GM10248 (cell line): ENCODE measurements at regions not wholly inside any gene's neighbourhood (a gene's known extent, or its start where the extent isn't known, plus 50 kb on each side); places are given as distances from the start of the nearest gene placed in this dataset.

Source experiments
- CTCF ChIA-PET: fragments of 300-600 bp; sonication (Branson Sonifier 250); formaldehyde crosslinking; extraction: SDS; loops from one replicate; lab custom pipeline; 2021; ENCODE audit warnings: antibody characterized with exemption; lab: Yijun Ruan, JAX
- POLR2A ChIA-PET: fragments of 350-650 bp; sonication (Branson Sonifier 250); formaldehyde crosslinking; extraction: SDS; loops from one replicate; lab custom pipeline; 2020; ENCODE audit warnings: antibody characterized with exemption; lab: Yijun Ruan, JAX
- DNase-seq: peaks from one replicate; pipeline ENCODE4 v3.0.0; 2012; ENCODE audit errors: extremely low spot score
- CTCF ChIP-seq: IDR thresholded peaks from 2 replicates; pipeline ENCODE4 v1.5.1; 2012; ENCODE audit warnings: mild to moderate bottlenecking, low read depth; ENCODE audit errors: extremely low read depth, missing control alignments, control extremely low read depth

DNA sequence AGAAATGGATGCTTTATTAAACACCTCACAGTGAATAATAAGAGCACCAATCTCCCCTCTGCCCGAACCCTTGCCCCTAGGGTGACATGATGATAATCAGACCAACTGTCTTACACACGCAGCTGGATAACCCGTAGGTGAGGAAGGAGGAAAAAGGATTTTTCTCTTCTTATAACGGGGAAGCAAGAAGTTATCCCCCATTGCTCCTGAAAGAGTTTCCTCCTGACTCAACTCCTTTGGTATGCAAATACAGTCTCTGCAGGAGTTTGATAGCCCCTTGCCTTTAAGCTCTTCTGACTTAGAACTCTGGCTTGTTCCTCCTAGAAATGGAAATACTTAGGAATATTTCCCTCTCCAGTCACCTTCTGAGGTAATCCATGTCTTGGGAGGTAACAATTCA, 455.8 kb downstream of the TMEM135 start:
- TF ChIP-seq CTCF, result no peak
- ChIA-PET CTCF (interaction anchor here (2.0 kb wide), 1 partner anchor 14 kb away, joined by 6 read pairs; no protein-coding TSS in a partner anchor), POLR2A (no interaction called here)
- DNase-seq, result no peak

GRCh38 chr11:87491381-87491780, 453.6 kb downstream of the TMEM135 start:
- CTCF ChIA-PET, result interaction anchor here (1.1 kb wide), 1 partner anchor 71 kb away, joined by 3 read pairs; no protein-coding TSS in a partner anchor
- POLR2A ChIA-PET, result no interaction called here
- DNase-seq, result no peak
- no peak for TF ChIP-seq CTCF

DNA sequence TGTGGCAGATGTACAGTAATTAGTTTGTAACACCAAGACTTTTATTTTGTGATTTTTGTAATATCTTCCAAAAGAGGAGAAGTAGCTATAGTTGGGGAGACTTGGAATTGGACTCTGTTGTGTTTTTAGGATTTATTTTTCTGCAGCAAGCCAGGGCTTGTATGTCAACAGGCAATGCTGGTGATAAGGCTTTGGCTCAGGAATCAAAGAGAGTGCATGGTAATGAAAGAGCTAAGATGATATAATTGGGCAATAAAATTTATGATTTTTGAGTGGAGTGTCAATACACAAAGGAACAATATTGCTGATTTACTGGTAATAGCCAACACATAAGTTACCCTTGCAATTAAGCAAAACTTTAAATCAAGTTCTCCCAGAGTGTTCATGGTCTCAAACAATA, 452.9 kb downstream of the TMEM135 start:
- ChIA-PET POLR2A (no interaction called here), CTCF (interaction anchor here (0.7 to 1.1 kb wide), 3 partner anchors 20 to 71 kb away, joined by 3 read pairs; no protein-coding TSS in a partner anchor)
- no peak for TF ChIP-seq CTCF
- DNase-seq, result no peak

GRCh38 chr11:87484566-87484965, 446.8 kb downstream of the TMEM135 start:
- no peak for TF ChIP-seq CTCF
- ChIA-PET POLR2A (no interaction called here), CTCF (interaction anchor here (1.5 kb wide), 1 partner anchor 52 kb away, joined by 3 read pairs; no protein-coding TSS in a partner anchor)
- no peak for DNase-seq

DNA sequence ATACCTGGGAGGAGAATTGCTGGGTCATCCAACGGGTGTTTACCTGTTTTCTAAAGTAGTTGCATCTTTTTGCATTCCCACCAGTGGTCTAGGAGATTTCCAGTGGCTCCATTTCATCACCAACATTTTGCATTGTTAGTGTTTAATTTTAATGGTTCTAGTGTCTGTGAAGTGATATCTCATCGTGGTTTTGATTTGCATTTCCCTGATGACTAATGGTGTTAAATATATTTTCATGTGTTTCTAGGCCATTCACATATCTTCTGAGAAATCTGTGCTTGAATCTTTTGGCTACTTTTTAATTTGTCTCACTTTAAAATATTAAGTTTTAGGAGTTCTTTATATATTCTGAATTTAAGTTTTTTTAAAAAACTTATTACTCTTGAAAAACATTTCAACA, 439.6 kb downstream of the TMEM135 start:
- POLR2A ChIA-PET, result no interaction called here
- no peak for TF ChIP-seq CTCF
- DNase-seq, result no peak
- CTCF ChIA-PET, result no interaction called here

GRCh38 chr11:87473174-87473573, 435.4 kb downstream of the TMEM135 start:
- DNase-seq, result no peak
- POLR2A ChIA-PET, result no interaction called here
- no peak for TF ChIP-seq CTCF
- CTCF ChIA-PET, result interaction anchor here (1.0 to 1.7 kb wide), 2 partner anchors 8 to 14 kb away, joined by 3 to 5 read pairs; no protein-coding TSS in a partner anchor
